ENCODE measurements at regions not wholly inside any gene's neighbourhood (a gene's known extent, or its start where the extent isn't known, plus 50 kb on each side); places are given as distances from the start of the nearest gene placed in this dataset.

DNA sequence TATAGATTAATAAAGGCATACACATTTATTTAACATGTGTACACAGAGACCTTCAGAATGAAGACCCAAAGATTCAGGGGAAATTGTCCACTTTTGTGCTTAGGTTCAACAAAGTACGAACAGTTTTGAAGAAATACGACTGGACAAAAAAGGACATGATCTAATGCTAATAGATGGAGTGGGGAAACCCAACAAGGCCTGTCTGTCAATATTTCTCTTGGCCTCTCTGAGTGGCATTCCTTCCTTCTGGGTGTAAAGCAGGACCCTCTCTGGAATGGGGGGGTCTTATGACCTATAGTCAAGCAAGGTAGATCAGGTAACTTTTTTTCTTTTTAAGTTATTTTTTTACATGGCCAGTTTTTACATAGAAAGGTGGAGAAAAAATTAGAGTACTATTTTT is 222.3 kb upstream of the IGFBP3 start:
- WGBS, 2 experiments (ENCODE audit: extremely low coverage in 1 of 2, insufficient coverage in 1 of 2, insufficient read length in 1 of 2, insufficient replicate concordance in 2 of 2, low coverage in 1 of 2, low lambda C conversion rate in 2 of 2, missing lambda C conversion rate in 1 of 2): 100% methylated on average over 2 of the region's 2 CpGs; no CpG with 5 or more reads in 1 of the 2 experiments
- CTCF ChIA-PET (ENCODE audit: partially characterized antibody): no interaction called here
- Histone ChIP-seq H2BK20ac (ENCODE audit: low read length) (no peak overlapping the region), H3K27ac (ENCODE audit: low read depth, low read length) (no peak overlapping the region), H3K79me1 (ENCODE audit: low read depth, low read length) (no peaks in the 10 kb centered on the region), H4K91ac (replicated peaks; ENCODE audit: insufficient read length, low read length) (no peak overlapping the region), H3K4ac (replicated peaks; ENCODE audit: insufficient read length, low read depth, low read length) (no peak overlapping the region), H2BK12ac (ENCODE audit: low read depth, low read length) (no peak overlapping the region), H3K9me3 (ENCODE audit: insufficient read depth in 2 of 2, low read depth in 1 of 2, low read length in 1 of 2) (no peaks in the 10 kb centered on the region), H3K27me3 (replicated peaks in 1 of 4; ENCODE audit: control insufficient read depth in 3 of 4, extremely low read depth in 1 of 4, insufficient read depth in 3 of 4, low read length in 3 of 4) (no peaks in the 10 kb centered on the region), H3K14ac (ENCODE audit: insufficient read length) (no peak overlapping the region), H3K56ac (replicated peaks; ENCODE audit: insufficient read length, low read depth, low read length) (no peak overlapping the region), H3K18ac (ENCODE audit: extremely low read depth, low read length) (no peak overlapping the region), H2AFZ (ENCODE audit: low read length) (no peak overlapping the region), H3K4me3 (ENCODE audit: extremely low read depth in 1 of 4, insufficient read depth in 2 of 4, low read depth in 3 of 4, low read length in 4 of 4) (no peak overlapping the region), H4K5ac (ENCODE audit: insufficient read length, low read depth, low read length) (no peak overlapping the region), H3K36me3 (ENCODE audit: control insufficient read depth in 2 of 4, insufficient read depth in 4 of 4, low read length in 3 of 4) (no peaks in the 10 kb centered on the region), H3K79me2 (ENCODE audit: control insufficient read depth in 1 of 2, insufficient read depth in 2 of 2, low read length in 2 of 2) (no peaks in the 10 kb centered on the region), H3K9ac (replicated peaks in 1 of 4; ENCODE audit: extremely low read depth in 1 of 4, low read depth in 3 of 4, low read length in 3 of 4) (no peak overlapping the region), H4K8ac (ENCODE audit: extremely low read depth, insufficient read depth, low read length) (no peak overlapping the region), H3K23ac (ENCODE audit: insufficient read length) (no peak overlapping the region), H3K4me2 (ENCODE audit: insufficient read depth in 1 of 2, low read depth in 2 of 2, low read length in 2 of 2) (no peak overlapping the region), H2AK5ac (ENCODE audit: low read depth, low read length) (no peak overlapping the region), H2BK120ac (replicated peaks; ENCODE audit: low read depth, low read length) (no peak overlapping the region), H4K20me1 (replicated peaks in 1 of 2; ENCODE audit: control insufficient read depth in 1 of 2, insufficient read depth in 2 of 2, low read length in 2 of 2) (no peaks in the 10 kb centered on the region), H2BK15ac (ENCODE audit: low read length) (no peak overlapping the region), H2BK5ac (ENCODE audit: low read depth, low read length) (no peak overlapping the region), H3K4me1 (replicated peaks in 1 of 4; ENCODE audit: control insufficient read depth in 3 of 4, insufficient read depth in 4 of 4, low read length in 3 of 4) (peaks cover 4 to 13% (median 5%) of the 10 kb centered on the region in 4 experiments; a peak in 5 of 7 replicates), H3K23me2 (ENCODE audit: low read depth, low read length) (no peaks in the 10 kb centered on the region)
- TF ChIP-seq RXRA (IDR thresholded peaks at IDR 0.05; ENCODE audit: insufficient read depth, low read depth, low read length) (no peak), GTF2F1 (IDR thresholded peaks at IDR 0.05; ENCODE audit: borderline replicate concordance, low read depth, low read length) (no peak), POLR2A (IDR thresholded peaks at IDR 0.05; ENCODE audit: control extremely low read depth in 1 of 2, low read depth in 2 of 2, low read length in 2 of 2) (no peak)
- no peak for FAIRE-seq
- POLR2A ChIA-PET (ENCODE audit: partially characterized antibody): no interaction called here
- DNase-seq (ENCODE audit: low read depth in 1 of 2, low spot score in 2 of 2): no peak

Data from H1 (cell line).